ENCODE measurements at regions not wholly inside any gene's neighbourhood (a gene's known extent, or its start where the extent isn't known, plus 50 kb on each side); places are given as distances from the start of the nearest gene placed in this dataset.

GRCh38 chr22:44572414-44573207 lies 74.6 kb upstream of the RTL6 start:
- TF ChIP-seq CTCF (IDR thresholded peaks at IDR 0.05; ENCODE audit: insufficient read depth, low read depth, low read length): no peak
- no peak for TF ChIP-seq EZH2 (IDR thresholded peaks at IDR 0.05; ENCODE audit: insufficient read depth, low read length)

All from astrocyte (in vitro differentiated cells and primary cell).